ENCODE measurements at regions not wholly inside any gene's neighbourhood (a gene's known extent, or its start where the extent isn't known, plus 50 kb on each side); places are given as distances from the start of the nearest gene placed in this dataset.

GRCh38 chr11:131172011-131172410, 198.4 kb upstream of the NTM start:
- no peak for DNase-seq (ENCODE audit: extremely low read depth in 1 of 11, low read depth in 9 of 11, low spot score in 4 of 11)

- no peak for DNase-seq (ENCODE audit: extremely low read depth in 1 of 11, low read depth in 9 of 11, low spot score in 4 of 11)
Observed at GRCh38 chr11:131178020-131178419, 192.4 kb upstream of the NTM start.

- DNase-seq (ENCODE audit: extremely low read depth in 1 of 11, low read depth in 9 of 11, low spot score in 4 of 11) = no peak
Observed at GRCh38 chr11:131178596-131178995, 191.8 kb upstream of the NTM start.

GRCh38 chr11:131179836-131180235, 190.6 kb upstream of the NTM start:
- no peak for DNase-seq (ENCODE audit: extremely low read depth in 1 of 11, low read depth in 9 of 11, low spot score in 4 of 11)

- no peak for DNase-seq (ENCODE audit: extremely low read depth in 1 of 11, low read depth in 9 of 11, low spot score in 4 of 11)
Observed at GRCh38 chr11:131185915-131186314, 184.5 kb upstream of the NTM start.

- DNase-seq (ENCODE audit: extremely low read depth in 1 of 11, low read depth in 9 of 11, low spot score in 4 of 11) = no peak
Observed at GRCh38 chr11:131186629-131187101, 183.8 kb upstream of the NTM start.

GRCh38 chr11:131190446-131190845, 180.0 kb upstream of the NTM start:
- no peak for DNase-seq (ENCODE audit: extremely low read depth in 1 of 11, low read depth in 9 of 11, low spot score in 4 of 11)

GRCh38 chr11:131191606-131192005, 178.8 kb upstream of the NTM start:
- DNase-seq (ENCODE audit: extremely low read depth in 1 of 11, low read depth in 9 of 11, low spot score in 4 of 11) = no peak

- DNase-seq (ENCODE audit: extremely low read depth in 1 of 11, low read depth in 9 of 11, low spot score in 4 of 11) = no peak
Observed at GRCh38 chr11:131192628-131193027, 177.8 kb upstream of the NTM start.

- DNase-seq (ENCODE audit: extremely low read depth in 1 of 11, low read depth in 9 of 11, low spot score in 4 of 11) = no peak
Observed at GRCh38 chr11:131193031-131193501, 177.3 kb upstream of the NTM start.

- DNase-seq (ENCODE audit: extremely low read depth in 1 of 11, low read depth in 9 of 11, low spot score in 4 of 11) = no peak
Observed at GRCh38 chr11:131194726-131195125, 175.7 kb upstream of the NTM start.

- DNase-seq (ENCODE audit: extremely low read depth in 1 of 11, low read depth in 9 of 11, low spot score in 4 of 11) = no peak
Observed at GRCh38 chr11:131195661-131196517, 174.5 kb upstream of the NTM start.

- DNase-seq (ENCODE audit: extremely low read depth in 1 of 11, low read depth in 9 of 11, low spot score in 4 of 11) = no peak
Observed at GRCh38 chr11:131198161-131199014, 172.0 kb upstream of the NTM start.

GRCh38 chr11:131199015-131199280, 171.5 kb upstream of the NTM start:
- DNase-seq (ENCODE audit: extremely low read depth in 1 of 11, low read depth in 9 of 11, low spot score in 4 of 11) = no peak

GRCh38 chr11:131201674-131202073, 168.7 kb upstream of the NTM start:
- DNase-seq (ENCODE audit: extremely low read depth in 1 of 11, low read depth in 9 of 11, low spot score in 4 of 11) = no peak

- DNase-seq (ENCODE audit: extremely low read depth in 1 of 11, low read depth in 9 of 11, low spot score in 4 of 11) = no peak
Observed at GRCh38 chr11:131203040-131203439, 167.4 kb upstream of the NTM start.

GRCh38 chr11:131204282-131204681, 166.1 kb upstream of the NTM start:
- no peak for DNase-seq (ENCODE audit: extremely low read depth in 1 of 11, low read depth in 9 of 11, low spot score in 4 of 11)

GRCh38 chr11:131204765-131205380, 165.5 kb upstream of the NTM start:
- DNase-seq (ENCODE audit: extremely low read depth in 1 of 11, low read depth in 9 of 11, low spot score in 4 of 11) = peak in 5 of 11 donors; percentile 12 to 29 (median 15)

- DNase-seq (ENCODE audit: extremely low read depth in 1 of 11, low read depth in 9 of 11, low spot score in 4 of 11) = no peak
Observed at GRCh38 chr11:131206671-131207070, 163.7 kb upstream of the NTM start.

- DNase-seq (ENCODE audit: extremely low read depth in 1 of 11, low read depth in 9 of 11, low spot score in 4 of 11) = no peak
Observed at GRCh38 chr11:131207901-131208300, 162.5 kb upstream of the NTM start.
